Right atrium auricular region (tissue), 2 donors: ENCODE measurements at regions not wholly inside any gene's neighbourhood (a gene's known extent, or its start where the extent isn't known, plus 50 kb on each side); places are given as distances from the start of the nearest gene placed in this dataset.

Source experiments
- DNase-seq: peaks from one replicate; pipeline ENCODE4 v3.0.0-alpha.2; 2019; ENCODE audit warnings: low spot score
- H3K27ac ChIP-seq, 2 donors: fragments of 200-600 bp; sonication (generic); 1 replicate in 1 of 2; 2 replicates in 1 of 2; pipeline ENCODE4 v1.5.1; 2016 to 2019
- H3K27me3 ChIP-seq, 2 donors: fragments of 200-600 bp; sonication (generic); one replicate each; pipeline versions ENCODE4 v1.5.1 to v1.6.0; 2017 to 2019
- H3K36me3 ChIP-seq: fragments of 200-600 bp; sonication (generic); one replicate; pipeline ENCODE4 v1.5.1; 2016
- H3K4me1 ChIP-seq, 2 donors: fragments of 200-600 bp; sonication (generic); one replicate each; pipeline versions ENCODE4 v1.5.1 to v1.6.0; 2017 to 2019
- H3K4me3 ChIP-seq, 2 donors: fragments of 200-600 bp; sonication (generic); 1 replicate in 1 of 2; 2 replicates in 1 of 2; pipeline ENCODE4 v1.5.1; 2017 to 2019; ENCODE audit warnings: mild to moderate bottlenecking in 1 of 2, moderate library complexity in 1 of 2
- H3K9me3 ChIP-seq, 2 donors: fragments of 200-600 bp; sonication (generic); one replicate each; pipeline ENCODE4 v1.5.1; 2019
- TF ChIP-seq, protein P1 (sequence below), 2 donors: fragments of 200-600 bp; sonication (generic); IDR thresholded peaks; one replicate each; pipeline ENCODE4 v1.5.1; 2019; ENCODE audit warnings: antibody characterized with exemption in 2 of 2

DNA sequence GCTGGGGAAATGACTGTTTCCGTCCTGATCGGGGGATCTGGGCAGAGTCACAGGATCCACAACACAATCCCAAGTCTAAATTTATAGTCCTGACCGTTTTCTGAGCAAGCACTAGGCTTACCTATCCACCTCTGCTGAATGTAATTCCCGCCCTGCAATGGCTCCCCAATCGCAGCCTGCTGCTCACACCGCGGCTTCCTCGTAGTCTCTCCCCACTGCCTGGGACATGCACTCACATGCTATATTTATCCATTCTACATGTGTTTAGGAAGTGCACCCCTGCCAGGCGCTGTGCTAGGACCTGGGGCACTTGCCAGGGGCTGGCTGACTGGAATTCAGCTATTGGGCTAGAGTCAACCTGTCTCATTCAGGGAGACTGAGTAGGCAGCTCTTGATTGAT, 246.6 kb upstream of the CSF3R start:
- Histone ChIP-seq H3K4me3 (no peak overlapping the region), H3K36me3 (no peaks in the 10 kb centered on the region), H3K27ac (no peak overlapping the region), H3K4me1 (no peaks in the 10 kb centered on the region), H3K9me3 (no peaks in the 10 kb centered on the region), H3K27me3 (no peaks in the 10 kb centered on the region)
- TF ChIP-seq, protein P1, sequence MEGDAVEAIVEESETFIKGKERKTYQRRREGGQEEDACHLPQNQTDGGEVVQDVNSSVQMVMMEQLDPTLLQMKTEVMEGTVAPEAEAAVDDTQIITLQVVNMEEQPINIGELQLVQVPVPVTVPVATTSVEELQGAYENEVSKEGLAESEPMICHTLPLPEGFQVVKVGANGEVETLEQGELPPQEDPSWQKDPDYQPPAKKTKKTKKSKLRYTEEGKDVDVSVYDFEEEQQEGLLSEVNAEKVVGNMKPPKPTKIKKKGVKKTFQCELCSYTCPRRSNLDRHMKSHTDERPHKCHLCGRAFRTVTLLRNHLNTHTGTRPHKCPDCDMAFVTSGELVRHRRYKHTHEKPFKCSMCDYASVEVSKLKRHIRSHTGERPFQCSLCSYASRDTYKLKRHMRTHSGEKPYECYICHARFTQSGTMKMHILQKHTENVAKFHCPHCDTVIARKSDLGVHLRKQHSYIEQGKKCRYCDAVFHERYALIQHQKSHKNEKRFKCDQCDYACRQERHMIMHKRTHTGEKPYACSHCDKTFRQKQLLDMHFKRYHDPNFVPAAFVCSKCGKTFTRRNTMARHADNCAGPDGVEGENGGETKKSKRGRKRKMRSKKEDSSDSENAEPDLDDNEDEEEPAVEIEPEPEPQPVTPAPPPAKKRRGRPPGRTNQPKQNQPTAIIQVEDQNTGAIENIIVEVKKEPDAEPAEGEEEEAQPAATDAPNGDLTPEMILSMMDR (IDR thresholded peaks at IDR 0.05) = no peak
- DNase-seq = no peak

- no peaks in the 10 kb centered on the region for H3K4me1 ChIP-seq
- TF ChIP-seq, protein P1 (IDR thresholded peaks at IDR 0.05) = no peak
- H3K9me3 ChIP-seq = no peaks in the 10 kb centered on the region
- H3K4me3 ChIP-seq = no peak overlapping the region
- H3K27me3 ChIP-seq = no peaks in the 10 kb centered on the region
- DNase-seq = no peak
- no peaks in the 10 kb centered on the region for H3K36me3 ChIP-seq
- no peak overlapping the region for H3K27ac ChIP-seq
These were observed 246.1 kb upstream of the CSF3R start for GRCh38 chr1:36728846-36729245.

DNA sequence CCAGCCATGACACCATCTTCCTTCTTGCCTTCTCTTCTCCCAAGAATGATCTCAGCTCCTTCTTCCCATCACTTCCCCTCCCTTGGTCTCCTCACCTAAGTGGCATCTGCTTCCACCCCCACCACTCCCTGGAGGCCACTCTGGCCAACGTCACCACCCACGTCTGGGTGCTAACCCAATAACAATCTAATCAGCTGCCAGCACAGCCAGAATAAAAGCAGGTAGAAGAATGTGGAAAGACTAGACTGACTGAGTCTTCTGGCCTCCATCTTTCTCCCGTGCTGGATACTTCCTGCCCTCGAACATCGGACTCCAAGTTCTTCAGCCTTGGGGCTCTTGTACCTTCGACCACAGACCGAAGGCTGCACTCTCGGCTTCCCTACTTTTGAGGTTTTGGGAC, 245.3 kb upstream of the CSF3R start:
- H3K9me3 ChIP-seq = no peaks in the 10 kb centered on the region
- TF ChIP-seq, protein P1 (IDR thresholded peaks at IDR 0.05) = no peak
- H3K36me3 ChIP-seq = no peaks in the 10 kb centered on the region
- no peak overlapping the region for H3K27ac ChIP-seq
- no peaks in the 10 kb centered on the region for H3K27me3 ChIP-seq
- H3K4me3 ChIP-seq = no peak overlapping the region
- H3K4me1 ChIP-seq = no peaks in the 10 kb centered on the region
- no peak for DNase-seq

DNA sequence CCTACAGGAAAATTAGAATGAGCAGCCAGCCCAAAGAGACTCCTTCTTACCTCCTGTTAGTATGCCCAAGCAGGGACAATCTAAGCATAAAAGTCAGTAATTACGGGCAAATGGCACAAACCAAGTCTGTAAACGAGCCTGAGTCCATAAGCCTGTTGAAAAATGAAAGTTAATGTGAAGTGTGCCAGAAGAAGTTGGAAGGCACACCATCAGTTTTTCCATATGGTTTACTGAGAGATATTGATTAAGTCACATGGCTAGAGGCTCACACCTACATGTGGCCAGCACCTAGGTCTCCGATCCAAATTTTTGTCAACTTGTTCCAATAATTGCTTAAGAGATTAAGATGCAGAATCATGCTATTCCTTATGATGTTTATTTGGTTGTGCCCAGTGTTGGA, 242.4 kb upstream of the CSF3R start:
- H3K9me3 ChIP-seq = no peaks in the 10 kb centered on the region
- H3K27ac ChIP-seq = no peak overlapping the region
- no peak for DNase-seq
- no peaks in the 10 kb centered on the region for H3K27me3 ChIP-seq
- TF ChIP-seq, protein P1 (IDR thresholded peaks at IDR 0.05) = no peak
- no peak overlapping the region for H3K4me3 ChIP-seq
- H3K4me1 ChIP-seq = no peaks in the 10 kb centered on the region
- no peaks in the 10 kb centered on the region for H3K36me3 ChIP-seq

DNA sequence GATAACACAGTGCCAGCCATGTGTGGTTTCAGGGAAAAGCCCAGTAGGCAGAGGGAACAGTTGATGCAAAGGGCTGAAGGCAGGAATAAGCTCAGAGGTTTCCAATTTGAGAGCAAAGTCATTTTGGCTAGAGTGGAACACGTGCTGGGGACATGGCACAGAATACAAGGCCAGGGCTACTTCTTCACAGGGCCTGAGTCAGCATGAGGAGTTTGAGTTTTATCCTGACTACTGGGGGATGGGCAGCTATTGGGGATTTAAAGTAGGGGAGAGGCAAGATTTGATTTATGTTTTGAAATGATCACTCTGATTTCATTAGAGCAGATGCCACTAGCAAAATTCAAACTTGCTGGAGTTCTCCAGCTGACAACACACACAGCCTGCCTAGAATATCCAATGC, 241.1 kb upstream of the CSF3R start:
- Histone ChIP-seq H3K4me1 (no peaks in the 10 kb centered on the region), H3K9me3 (no peaks in the 10 kb centered on the region), H3K27ac (no peak overlapping the region), H3K27me3 (no peaks in the 10 kb centered on the region), H3K4me3 (no peak overlapping the region), H3K36me3 (no peaks in the 10 kb centered on the region)
- no peak for DNase-seq
- TF ChIP-seq, protein P1 (IDR thresholded peaks at IDR 0.05) = no peak

- Histone ChIP-seq H3K4me3 (no peak overlapping the region), H3K4me1 (no peaks in the 10 kb centered on the region), H3K27me3 (no peaks in the 10 kb centered on the region)
These were observed 240.2 kb upstream of the CSF3R start for GRCh38 chr1:36722871-36723270.

More at GRCh38 chr1:36722871-36723270, 240.2 kb upstream of the CSF3R start:
- no peak for DNase-seq
- TF ChIP-seq, protein P1 (IDR thresholded peaks at IDR 0.05) = no peak
- H3K27ac ChIP-seq = no peak overlapping the region
- no peaks in the 10 kb centered on the region for H3K9me3 ChIP-seq
- H3K36me3 ChIP-seq = no peaks in the 10 kb centered on the region
